ENCODE measurements at regions not wholly inside any gene's neighbourhood (a gene's known extent, or its start where the extent isn't known, plus 50 kb on each side); places are given as distances from the start of the nearest gene placed in this dataset.

DNA sequence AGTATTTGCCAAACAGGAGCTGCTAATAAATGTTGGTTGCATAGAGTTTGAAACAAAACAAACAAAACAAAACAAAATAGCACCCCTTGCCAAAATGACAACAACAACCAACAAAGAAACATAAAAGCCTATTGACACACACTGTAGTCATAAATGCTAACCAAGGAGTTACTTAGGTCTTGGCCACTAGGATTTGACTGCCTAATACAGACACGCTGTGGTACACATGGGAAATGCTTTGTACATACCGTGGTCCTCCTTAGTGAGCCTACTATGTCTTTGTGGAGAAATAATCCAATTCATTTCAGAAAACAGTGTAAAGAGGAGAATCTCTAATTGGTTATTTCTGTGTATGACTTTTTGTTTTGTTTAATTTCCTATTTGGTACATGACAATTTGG, 53.2 kb upstream of the MTPN start:
- DNase-seq (ENCODE audit: low read depth in 1 of 2, low spot score in 1 of 2), result no peak
- TF ChIP-seq RARB (CRISPR knock-in tag; IDR thresholded peaks at IDR 0.05) (no peak), ESRRA (IDR thresholded peaks at IDR 0.05; ENCODE audit: borderline replicate concordance, low read length) (no peak), BHLHE40 (IDR thresholded peaks at IDR 0.05; ENCODE audit: low read depth, low read length) (no peak), POLR2AphosphoS2 (conservative IDR thresholded peaks at IDR 0.05; ENCODE audit: low read length) (no peak), PHF8 (IDR thresholded peaks at IDR 0.05; ENCODE audit: borderline replicate concordance, low read depth) (no peak), EP300 (IDR thresholded peaks at IDR 0.05) (no peak), KDM5A (IDR thresholded peaks at IDR 0.05) (no peak), RFX5 (IDR thresholded peaks at IDR 0.05) (no peak)
- TF ChIP-seq, protein P1, sequence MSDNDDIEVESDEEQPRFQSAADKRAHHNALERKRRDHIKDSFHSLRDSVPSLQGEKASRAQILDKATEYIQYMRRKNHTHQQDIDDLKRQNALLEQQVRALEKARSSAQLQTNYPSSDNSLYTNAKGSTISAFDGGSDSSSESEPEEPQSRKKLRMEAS (IDR thresholded peaks at IDR 0.05), result no peak
- TF ChIP-seq, protein P2, sequence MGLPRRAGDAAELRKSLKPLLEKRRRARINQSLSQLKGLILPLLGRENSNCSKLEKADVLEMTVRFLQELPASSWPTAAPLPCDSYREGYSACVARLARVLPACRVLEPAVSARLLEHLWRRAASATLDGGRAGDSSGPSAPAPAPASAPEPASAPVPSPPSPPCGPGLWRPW (IDR thresholded peaks at IDR 0.05), result no peak
- POLR2A ChIA-PET, result no interaction called here
- no peak overlapping the region for H3K4me3 ChIP-seq
- CTCF ChIA-PET, result no interaction called here
- H3K9me3 ChIP-seq, result no peaks in the 10 kb centered on the region
- no peak overlapping the region for H3K27ac ChIP-seq
- no peak overlapping the region for H3K4me2 ChIP-seq
- ATAC-seq, result no peak
- 6% methylated on average over 2 of the region's 2 CpGs for WGBS (ENCODE audit: missing lambda C conversion rate)
- no peak for FAIRE-seq
- no peaks in the 10 kb centered on the region for H3K4me1 ChIP-seq

DNA sequence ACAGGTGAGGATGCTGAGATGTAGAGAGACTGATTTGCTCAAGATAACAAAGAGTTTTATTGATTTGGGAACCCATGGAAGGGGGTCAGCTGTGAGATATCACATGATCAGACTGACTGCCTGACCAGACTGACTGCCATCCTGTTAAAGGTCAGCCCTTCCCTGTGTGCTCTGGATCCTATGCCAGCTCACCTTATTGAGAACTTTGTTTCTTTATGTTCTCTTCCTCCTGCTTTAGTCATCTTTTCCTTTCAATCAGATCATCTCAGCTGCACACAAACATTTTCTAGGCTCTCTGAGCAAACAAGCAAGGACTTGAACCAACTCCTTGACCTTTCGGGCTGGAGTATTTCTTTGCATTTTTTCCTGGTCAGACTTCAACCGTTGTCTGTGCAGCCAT, 50.0 kb upstream of the MTPN start:
- FAIRE-seq, result no peak

More for the DNA sequence above, 50.0 kb upstream of the MTPN start:
- no peak overlapping the region for H3K4me2 ChIP-seq
- CTCF ChIA-PET, result interaction anchor here (0.8 to 1.5 kb wide), 3 partner anchors 12 to 226 kb away, joined by 3 to 4 read pairs (median 3); no protein-coding TSS in a partner anchor
- H3K4me3 ChIP-seq, result no peak overlapping the region
- 38% methylated on average over 2 of the region's 2 CpGs for WGBS (ENCODE audit: missing lambda C conversion rate)
- H3K4me1 ChIP-seq, result no peaks in the 10 kb centered on the region
- POLR2A ChIA-PET, result no interaction called here
- DNase-seq (ENCODE audit: low read depth in 1 of 2, low spot score in 1 of 2) (no peak), ATAC-seq (no peak)
- no peaks in the 10 kb centered on the region for H3K9me3 ChIP-seq
- no peak overlapping the region for H3K27ac ChIP-seq
- TF ChIP-seq CBX2 (IDR thresholded peaks at IDR 0.05; ENCODE audit: borderline replicate concordance, low read depth), result no peak
- no peak for TF ChIP-seq NFE2L2 (conservative IDR thresholded peaks at IDR 0.05; ENCODE audit: low read length)

Small RNA genes lying in the stretch of these regions (small RNA-seq; reads per million reads assigned to genes)
- 0 reads per million in 6 experiments for gene RF00019
